ENCODE measurements at regions not wholly inside any gene's neighbourhood (a gene's known extent, or its start where the extent isn't known, plus 50 kb on each side); places are given as distances from the start of the nearest gene placed in this dataset.
A peak's percentile ranks its signal among the peaks of the same experiment; 100 is the strongest.

DNA sequence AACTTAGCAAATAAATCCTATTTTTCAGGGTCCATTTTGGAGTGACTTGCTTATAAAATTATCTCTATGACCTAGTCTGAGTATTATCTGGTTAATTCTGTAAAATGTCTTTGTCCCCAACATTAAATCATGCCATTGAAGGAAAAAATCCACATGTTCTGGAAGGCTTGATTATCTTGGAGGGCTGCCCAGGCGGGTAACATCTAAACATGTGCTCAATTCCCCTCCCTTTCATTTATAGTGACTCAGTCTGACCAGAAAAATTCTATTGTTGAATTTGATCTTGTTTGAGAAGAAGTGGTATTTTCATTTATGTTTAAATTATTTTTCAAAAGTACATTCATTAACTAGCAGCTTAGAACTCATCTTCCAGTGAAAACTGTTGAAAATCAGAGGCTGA lies 55.4 kb upstream of the SLC10A7 start:
- no peaks in the 10 kb centered on the region for H3K27me3 ChIP-seq
- no peak for DNase-seq
- TF ChIP-seq POLR2A (IDR thresholded peaks at IDR 0.05) = no peak
- TF ChIP-seq, protein P1, sequence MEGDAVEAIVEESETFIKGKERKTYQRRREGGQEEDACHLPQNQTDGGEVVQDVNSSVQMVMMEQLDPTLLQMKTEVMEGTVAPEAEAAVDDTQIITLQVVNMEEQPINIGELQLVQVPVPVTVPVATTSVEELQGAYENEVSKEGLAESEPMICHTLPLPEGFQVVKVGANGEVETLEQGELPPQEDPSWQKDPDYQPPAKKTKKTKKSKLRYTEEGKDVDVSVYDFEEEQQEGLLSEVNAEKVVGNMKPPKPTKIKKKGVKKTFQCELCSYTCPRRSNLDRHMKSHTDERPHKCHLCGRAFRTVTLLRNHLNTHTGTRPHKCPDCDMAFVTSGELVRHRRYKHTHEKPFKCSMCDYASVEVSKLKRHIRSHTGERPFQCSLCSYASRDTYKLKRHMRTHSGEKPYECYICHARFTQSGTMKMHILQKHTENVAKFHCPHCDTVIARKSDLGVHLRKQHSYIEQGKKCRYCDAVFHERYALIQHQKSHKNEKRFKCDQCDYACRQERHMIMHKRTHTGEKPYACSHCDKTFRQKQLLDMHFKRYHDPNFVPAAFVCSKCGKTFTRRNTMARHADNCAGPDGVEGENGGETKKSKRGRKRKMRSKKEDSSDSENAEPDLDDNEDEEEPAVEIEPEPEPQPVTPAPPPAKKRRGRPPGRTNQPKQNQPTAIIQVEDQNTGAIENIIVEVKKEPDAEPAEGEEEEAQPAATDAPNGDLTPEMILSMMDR (IDR thresholded peaks at IDR 0.05) = no peak
- no peaks in the 10 kb centered on the region for H3K9me3 ChIP-seq
- no peaks in the 10 kb centered on the region for H3K36me3 ChIP-seq
- intact Hi-C loops (cut with DNase I) = no loop called here
- no peaks in the 10 kb centered on the region for H3K4me1 ChIP-seq
- no peak overlapping the region for H3K27ac ChIP-seq
- WGBS, 2 donors = 23 to 27% methylated on average over 1 of the region's 1 CpG
- H3K4me3 ChIP-seq = no peak overlapping the region

DNA sequence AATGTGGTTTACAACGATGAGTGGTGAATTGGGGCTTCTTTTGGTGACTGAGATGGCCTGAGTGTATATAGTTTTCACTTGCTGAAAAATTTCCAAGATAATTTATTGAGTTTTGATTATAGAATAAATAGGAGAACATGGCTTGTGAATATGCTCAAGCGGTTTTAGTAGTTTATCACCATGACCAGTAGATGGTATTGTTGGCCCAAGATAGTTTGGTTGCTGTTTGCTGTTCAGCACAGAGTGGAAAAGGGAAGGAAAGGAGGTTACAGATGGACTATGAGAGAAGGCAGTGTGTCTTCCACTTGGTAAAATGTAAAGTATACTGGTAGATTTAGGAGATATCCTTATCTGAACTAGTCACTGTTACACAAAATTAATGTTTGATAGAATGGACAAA lies 55.8 kb upstream of the POU4F2 start:
- H3K9me3 ChIP-seq = no peaks in the 10 kb centered on the region
- intact Hi-C loops (cut with DNase I) = no loop called here
- TF ChIP-seq POLR2A (IDR thresholded peaks at IDR 0.05) = no peak
- TF ChIP-seq, protein P1 (IDR thresholded peaks at IDR 0.05) = no peak
- H3K4me1 ChIP-seq = no peaks in the 10 kb centered on the region
- no peak for DNase-seq
- no peak overlapping the region for H3K27ac ChIP-seq
- no peaks in the 10 kb centered on the region for H3K27me3 ChIP-seq
- H3K36me3 ChIP-seq = no peaks in the 10 kb centered on the region
- no peak overlapping the region for H3K4me3 ChIP-seq
- WGBS, 2 donors = 38 to 58% methylated on average over 2 of the region's 2 CpGs

DNA sequence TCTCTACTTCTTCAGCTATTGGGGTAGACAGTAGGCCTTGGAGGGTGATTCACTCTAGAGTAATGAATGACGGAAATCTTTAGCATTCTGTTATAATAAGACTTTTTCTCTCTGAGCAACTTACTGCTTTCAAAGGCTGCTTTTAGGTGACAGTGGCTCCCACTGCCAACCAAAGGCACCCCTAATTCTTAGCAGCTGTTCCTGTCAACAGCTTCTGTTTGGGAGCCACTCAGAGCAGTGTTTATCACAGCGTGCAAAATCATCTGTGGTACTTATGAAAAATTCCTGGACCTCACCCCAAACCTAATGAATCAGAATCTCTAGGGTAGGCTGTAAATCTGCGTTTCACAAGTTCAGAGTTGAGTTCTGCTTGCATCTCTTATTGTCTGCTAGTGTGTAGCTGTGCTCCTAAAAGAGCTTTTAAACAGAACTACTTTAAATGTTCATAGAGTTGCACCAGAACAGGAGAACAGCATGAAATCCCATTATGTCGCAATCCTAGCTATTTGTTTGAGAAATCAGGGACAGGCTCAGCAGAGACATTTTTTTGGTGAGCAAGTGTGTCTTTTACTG lies 52.8 kb upstream of the POU4F2 start:
- DNase-seq = no peak
- Histone ChIP-seq H3K27ac (peak overlapping the region in 2 of 4 donors; percentile 9 to 28), H3K36me3 (no peaks in the 10 kb centered on the region), H3K4me3 (no peak overlapping the region), H3K9me3 (no peaks in the 10 kb centered on the region), H3K27me3 (no peaks in the 10 kb centered on the region), H3K4me1 (no peaks in the 10 kb centered on the region)
- no peak for TF ChIP-seq POLR2A (IDR thresholded peaks at IDR 0.05)
- TF ChIP-seq, protein P1 (IDR thresholded peaks at IDR 0.05) = no peak
- intact Hi-C loops (cut with DNase I) = no loop called here
- 65 to 68% methylated on average over 4 of the region's 4 CpGs for WGBS, 2 donors

Small RNA genes in the stretch of these regions (small RNA-seq; reads per million reads assigned to genes)
- gene RNU1-44P = 0 reads per million in 4 donors

Data from esophagus squamous epithelium (tissue), 5 donors.